HFF-Myc (cell line): ENCODE measurements at regions not wholly inside any gene's neighbourhood (a gene's known extent, or its start where the extent isn't known, plus 50 kb on each side); places are given as distances from the start of the nearest gene placed in this dataset.
A peak's percentile ranks its signal among the peaks of the same experiment; 100 is the strongest.

Experiments used
- DNase-seq: peaks from one replicate; pipeline ENCODE4 v3.0.0-alpha.2; 2011; ENCODE audit warnings: low read depth; ENCODE audit errors: extremely low read depth
- H3K4me3 ChIP-seq: replicated peaks from 2 replicates; pipeline ENCODE4 v1.5.1; 2011; ENCODE audit warnings: low read depth, mild to moderate bottlenecking, control low read depth, low read length
- TF ChIP-seq, protein P1 (sequence below): IDR thresholded peaks from 2 replicates; pipeline ENCODE4 v1.5.1; 2012; ENCODE audit warnings: mild to moderate bottlenecking, low read depth, low read length, control low read depth; ENCODE audit errors: missing control alignments

DNA sequence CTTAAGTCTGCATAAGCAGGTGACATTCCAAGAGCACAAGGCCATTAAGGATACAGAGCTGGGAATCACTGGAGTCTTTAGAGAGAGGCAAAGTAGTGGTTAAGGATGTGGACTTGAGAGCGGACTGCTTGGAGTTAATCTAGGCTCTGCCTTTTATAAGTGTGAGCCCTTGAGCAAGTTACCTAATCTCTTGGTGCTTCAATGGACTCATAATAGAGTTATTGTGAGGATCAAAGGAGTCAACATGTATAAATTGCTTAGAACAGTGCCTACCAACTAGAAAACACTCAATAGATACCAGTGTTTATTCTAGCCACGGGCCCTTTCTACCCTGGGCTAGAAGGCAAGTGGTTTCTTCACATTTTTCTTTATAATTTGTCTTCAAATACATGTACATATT, 819.4 kb downstream of the NR2F1-AS1 start:
- no peak for DNase-seq
- TF ChIP-seq, protein P1, sequence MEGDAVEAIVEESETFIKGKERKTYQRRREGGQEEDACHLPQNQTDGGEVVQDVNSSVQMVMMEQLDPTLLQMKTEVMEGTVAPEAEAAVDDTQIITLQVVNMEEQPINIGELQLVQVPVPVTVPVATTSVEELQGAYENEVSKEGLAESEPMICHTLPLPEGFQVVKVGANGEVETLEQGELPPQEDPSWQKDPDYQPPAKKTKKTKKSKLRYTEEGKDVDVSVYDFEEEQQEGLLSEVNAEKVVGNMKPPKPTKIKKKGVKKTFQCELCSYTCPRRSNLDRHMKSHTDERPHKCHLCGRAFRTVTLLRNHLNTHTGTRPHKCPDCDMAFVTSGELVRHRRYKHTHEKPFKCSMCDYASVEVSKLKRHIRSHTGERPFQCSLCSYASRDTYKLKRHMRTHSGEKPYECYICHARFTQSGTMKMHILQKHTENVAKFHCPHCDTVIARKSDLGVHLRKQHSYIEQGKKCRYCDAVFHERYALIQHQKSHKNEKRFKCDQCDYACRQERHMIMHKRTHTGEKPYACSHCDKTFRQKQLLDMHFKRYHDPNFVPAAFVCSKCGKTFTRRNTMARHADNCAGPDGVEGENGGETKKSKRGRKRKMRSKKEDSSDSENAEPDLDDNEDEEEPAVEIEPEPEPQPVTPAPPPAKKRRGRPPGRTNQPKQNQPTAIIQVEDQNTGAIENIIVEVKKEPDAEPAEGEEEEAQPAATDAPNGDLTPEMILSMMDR: no peak
- H3K4me3 ChIP-seq: no peak overlapping the region

DNA sequence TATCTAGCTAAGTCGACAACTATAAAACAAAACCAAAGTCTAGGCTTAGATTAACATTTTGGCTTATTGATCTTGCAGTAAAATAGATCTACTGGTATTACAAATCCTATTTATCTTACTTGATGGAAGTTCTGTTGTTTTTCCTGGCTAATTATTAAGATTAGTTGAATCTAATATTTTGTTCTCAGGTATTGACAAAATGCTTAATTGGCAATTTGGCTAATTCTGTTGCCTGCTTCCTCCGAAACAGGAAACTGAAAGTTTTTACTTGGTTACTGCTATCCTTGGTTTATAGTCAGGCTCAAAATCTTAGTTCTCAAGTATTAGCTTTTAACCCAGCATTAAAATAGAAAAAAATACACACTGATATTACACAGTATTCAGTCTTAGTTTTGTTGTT, 820.5 kb downstream of the NR2F1-AS1 start:
- no peak for DNase-seq
- TF ChIP-seq, protein P1: no peak
- H3K4me3 ChIP-seq: no peak overlapping the region

DNA sequence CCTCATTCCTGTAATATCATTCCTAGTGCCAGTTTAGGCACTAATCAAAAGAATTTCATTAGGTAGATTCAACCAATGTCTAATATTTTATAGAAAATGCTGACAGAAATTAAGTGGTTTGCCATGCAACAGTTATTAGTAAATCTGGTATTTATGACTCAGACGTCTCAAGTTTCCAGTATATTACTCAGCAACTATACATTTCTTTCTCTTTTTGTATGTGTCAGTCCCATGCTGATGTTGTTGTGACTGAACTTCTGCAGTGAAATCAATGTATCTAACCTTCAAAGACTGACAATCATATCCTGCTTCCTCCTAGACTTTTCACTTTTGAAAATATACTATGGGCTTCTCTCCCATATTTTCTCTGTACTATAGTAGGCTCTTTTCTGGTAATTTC, 822.5 kb downstream of the NR2F1-AS1 start:
- TF ChIP-seq, protein P1: no peak
- DNase-seq: peak; percentile 16
- no peak overlapping the region for H3K4me3 ChIP-seq

DNA sequence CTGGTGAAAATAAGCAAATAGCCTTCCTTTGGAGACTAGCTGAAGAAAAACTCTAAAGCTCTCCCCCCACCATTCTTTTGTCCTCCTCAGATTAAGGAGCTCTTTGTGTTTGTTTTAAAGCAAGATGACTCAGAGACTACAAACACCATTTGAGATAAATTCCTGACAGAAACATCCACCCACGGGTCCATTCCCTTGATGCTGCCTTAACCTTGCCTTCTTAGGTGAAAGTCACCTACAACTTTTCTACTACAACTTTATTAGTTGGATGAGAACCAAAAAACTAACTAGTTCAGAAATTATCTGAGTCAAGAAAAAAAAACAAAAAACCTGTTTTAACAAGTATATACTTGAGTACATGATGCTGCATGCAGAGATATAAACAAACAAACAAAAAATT, 831.1 kb downstream of the NR2F1-AS1 start:
- no peak overlapping the region for H3K4me3 ChIP-seq
- no peak for DNase-seq
- TF ChIP-seq, protein P1: no peak

DNA sequence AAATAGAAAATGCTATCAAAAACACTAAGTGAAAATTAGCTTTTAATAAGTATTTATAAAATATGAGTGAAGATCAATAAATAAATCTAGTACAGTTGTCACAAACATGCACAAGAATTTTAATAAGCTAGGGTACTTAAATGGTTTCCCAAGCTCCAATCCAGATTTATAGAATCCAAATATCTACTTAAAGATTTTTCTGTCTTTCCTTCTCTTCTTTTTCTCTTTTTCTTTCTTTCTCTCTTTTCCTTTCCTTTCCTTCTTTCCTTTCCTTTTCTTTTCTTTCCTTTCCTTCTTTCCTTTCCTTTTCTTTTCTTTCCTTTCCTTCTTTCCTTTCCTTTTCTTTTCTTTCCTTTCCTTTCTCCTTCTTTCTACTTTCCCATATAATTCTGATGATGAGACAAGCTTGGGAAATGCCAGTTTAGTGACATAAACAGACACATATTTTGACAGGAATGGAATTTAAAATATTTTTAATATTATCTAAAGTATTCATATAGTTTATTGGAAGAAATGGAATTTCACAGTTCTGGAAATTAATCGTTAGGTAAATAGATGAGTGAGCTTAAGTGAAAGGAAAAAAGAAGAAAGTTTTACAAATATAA, 832.8 kb downstream of the NR2F1-AS1 start:
- DNase-seq: no peak
- H3K4me3 ChIP-seq: no peak overlapping the region
- TF ChIP-seq, protein P1: no peak

DNA sequence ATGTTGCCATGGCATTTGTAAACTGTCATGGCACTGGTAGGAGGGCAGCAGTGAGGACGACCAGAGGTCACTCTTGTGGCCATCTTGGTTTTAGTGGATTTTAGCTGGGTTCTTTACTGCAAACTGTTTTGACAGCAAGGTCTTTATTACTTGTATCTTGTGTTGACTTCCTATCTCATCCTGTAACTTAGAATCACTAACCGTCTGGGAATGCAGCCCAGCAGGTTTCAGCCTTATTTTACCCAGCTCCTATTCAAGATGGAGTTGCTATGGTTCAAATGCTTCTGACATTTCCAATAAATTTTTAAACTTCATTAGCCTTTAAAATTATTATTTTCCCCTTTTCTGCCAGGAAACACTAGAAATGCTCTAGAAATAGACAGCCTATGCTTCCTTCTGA, 839.1 kb downstream of the NR2F1-AS1 start:
- TF ChIP-seq, protein P1: no peak
- no peak for DNase-seq
- H3K4me3 ChIP-seq: no peak overlapping the region
